Coronary artery (tissue), 2 donors: ENCODE measurements at regions not wholly inside any gene's neighbourhood (a gene's known extent, or its start where the extent isn't known, plus 50 kb on each side); places are given as distances from the start of the nearest gene placed in this dataset.
"Not testable (repeated sequence)": the region's sequence is repeated elsewhere in the genome, so short reads cannot be mapped to it uniquely, and the experiment has no call there.

Source experiments
- DNase-seq: peaks from one replicate; pipeline ENCODE4 v3.0.0-alpha.2; 2017; ENCODE audit warnings: low spot score
- H3K27ac ChIP-seq, 2 donors: fragments of 200-600 bp; sonication (generic); one replicate each; pipeline ENCODE4 v1.5.1; 2016 to 2019
- H3K4me3 ChIP-seq: fragments of 200-600 bp; sonication (generic); 2 replicates; pipeline ENCODE4 v1.5.1; 2016; ENCODE audit warnings: mild to moderate bottlenecking, moderate library complexity
- TF ChIP-seq, protein P1 (sequence below): fragments of 200-600 bp; sonication (generic); IDR thresholded peaks from one replicate; pipeline ENCODE4 v1.5.1; 2019; ENCODE audit warnings: antibody characterized with exemption

DNA sequence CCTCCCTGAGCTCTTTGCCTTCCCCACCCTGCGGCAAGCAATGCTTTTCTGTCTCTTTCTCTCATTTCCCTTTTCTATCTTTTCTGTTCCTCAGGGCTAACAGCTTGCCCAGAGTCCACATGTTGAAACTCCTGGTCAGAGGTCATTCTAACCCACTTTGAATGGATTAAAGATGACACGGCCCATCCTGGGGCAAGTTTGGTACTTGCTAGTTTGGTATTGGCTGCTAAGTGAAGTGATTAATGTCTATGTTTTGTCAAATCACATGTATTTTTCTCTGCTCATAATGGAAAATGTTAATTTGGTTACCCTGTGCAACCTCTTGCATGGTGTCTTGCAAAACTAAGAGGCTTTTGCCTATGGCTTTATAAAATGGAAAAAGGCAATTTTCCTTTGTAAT lies 960.2 kb downstream of the CNTNAP5 start:
- DNase-seq: no peak
- no peak overlapping the region for H3K27ac ChIP-seq
- H3K4me3 ChIP-seq: no peak overlapping the region
- TF ChIP-seq, protein P1, sequence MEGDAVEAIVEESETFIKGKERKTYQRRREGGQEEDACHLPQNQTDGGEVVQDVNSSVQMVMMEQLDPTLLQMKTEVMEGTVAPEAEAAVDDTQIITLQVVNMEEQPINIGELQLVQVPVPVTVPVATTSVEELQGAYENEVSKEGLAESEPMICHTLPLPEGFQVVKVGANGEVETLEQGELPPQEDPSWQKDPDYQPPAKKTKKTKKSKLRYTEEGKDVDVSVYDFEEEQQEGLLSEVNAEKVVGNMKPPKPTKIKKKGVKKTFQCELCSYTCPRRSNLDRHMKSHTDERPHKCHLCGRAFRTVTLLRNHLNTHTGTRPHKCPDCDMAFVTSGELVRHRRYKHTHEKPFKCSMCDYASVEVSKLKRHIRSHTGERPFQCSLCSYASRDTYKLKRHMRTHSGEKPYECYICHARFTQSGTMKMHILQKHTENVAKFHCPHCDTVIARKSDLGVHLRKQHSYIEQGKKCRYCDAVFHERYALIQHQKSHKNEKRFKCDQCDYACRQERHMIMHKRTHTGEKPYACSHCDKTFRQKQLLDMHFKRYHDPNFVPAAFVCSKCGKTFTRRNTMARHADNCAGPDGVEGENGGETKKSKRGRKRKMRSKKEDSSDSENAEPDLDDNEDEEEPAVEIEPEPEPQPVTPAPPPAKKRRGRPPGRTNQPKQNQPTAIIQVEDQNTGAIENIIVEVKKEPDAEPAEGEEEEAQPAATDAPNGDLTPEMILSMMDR: no peak

DNA sequence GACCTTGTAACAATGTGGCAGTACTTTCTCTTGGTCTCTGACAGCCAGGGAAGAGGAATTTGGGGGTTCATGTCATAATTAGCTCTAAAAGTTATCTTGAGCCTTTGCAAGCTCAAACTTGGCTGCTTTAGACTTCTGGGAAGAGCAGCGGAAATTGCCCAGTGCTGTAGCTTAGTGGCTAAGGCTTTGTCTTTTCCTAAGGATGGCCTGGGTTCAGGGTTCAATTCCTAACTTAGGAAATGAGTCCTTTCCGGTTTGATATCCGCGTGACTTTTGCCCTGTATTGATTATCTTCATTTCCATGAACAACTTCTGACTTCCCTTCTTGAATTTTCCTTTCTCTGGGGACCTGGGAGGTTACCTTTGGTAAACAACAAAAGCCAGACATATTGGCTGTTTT lies 961.0 kb downstream of the CNTNAP5 start:
- DNase-seq: no peak
- Histone ChIP-seq H3K4me3 (no peak overlapping the region), H3K27ac (no peak overlapping the region)
- TF ChIP-seq, protein P1: no peak

DNA sequence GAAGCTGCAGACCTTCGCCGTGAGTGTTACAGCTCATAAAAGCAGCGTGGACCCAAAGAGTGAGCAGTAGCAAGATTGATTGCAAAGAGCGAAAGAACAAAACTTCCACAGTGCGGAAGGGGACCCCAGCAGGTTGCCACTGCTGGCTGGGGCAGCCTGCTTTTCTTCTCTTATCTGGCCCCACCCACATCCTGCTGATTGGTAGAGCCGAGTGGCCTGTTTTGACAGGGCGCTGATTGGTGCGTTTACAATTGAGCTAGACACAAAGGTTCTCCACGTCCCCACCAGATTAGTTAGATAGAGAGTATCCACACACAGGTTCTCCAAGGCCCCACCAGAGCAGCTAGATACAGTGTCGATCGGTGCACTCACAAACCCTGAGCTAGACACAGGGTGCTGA lies 961.8 kb downstream of the CNTNAP5 start:
- H3K4me3 ChIP-seq, H3K27ac ChIP-seq, DNase-seq: not testable (repeated sequence)

DNA sequence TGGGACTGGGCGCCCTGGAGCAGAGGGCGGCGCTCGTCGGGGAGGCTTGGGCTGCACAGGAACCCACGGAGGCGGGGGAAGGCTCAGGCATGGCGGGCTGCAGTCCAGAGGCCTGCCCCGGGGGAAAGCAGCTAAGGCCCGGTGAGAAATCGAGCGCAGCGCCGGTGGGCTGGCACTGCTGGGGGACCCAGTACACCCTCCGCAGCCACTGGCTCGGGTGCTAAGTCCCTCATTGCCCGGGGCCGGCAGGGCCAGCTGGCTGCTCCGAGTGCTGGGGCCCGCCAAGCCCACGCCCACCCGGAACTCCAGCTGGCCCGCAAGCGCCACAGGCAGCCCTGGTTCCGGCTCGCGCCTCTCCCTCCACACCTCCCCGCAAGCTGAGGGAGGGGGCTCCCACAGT lies 962.3 kb downstream of the CNTNAP5 start:
- not testable (repeated sequence) for H3K27ac ChIP-seq, H3K4me3 ChIP-seq, DNase-seq

DNA sequence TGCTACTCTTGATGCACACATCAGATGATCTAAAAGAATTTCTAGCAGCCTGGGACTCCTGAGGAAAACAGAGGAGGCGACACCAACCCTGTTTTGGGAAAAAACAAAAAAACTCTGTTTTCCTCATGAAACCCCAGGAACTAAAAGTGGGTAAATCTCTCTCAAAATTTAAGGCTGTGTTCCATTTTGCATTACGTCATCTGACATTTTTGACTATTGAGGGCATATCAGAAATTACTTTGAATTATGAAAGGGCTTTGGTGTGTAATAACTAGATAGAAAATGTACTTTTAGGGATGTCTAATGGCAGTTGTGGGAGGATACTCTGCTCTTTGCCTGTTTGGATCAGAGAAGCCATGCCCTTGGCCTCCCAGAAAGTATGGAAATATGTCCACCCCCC lies 963.0 kb downstream of the CNTNAP5 start:
- no peak overlapping the region for H3K4me3 ChIP-seq
- no peak for DNase-seq
- H3K27ac ChIP-seq: no peak overlapping the region
- TF ChIP-seq, protein P1: no peak

DNA sequence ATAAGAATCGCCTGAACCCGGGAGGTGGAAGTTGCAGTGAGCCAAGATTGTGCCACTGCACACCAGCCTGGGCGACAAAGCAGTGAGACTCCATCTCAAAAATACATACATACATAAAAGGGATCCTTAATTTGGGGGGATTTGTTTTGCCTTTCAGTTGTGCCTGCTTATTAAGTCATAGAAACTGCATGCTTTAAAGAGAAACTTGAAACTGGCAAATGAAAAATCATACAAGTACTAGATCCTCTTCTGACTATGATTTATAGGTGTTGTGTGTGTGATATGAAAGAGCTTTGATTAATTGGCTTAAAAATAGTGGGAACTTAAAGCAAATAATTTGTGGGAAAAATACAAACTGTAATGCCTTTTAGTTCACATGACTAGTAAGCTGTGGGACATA lies 963.7 kb downstream of the CNTNAP5 start:
- no peak for DNase-seq
- no peak overlapping the region for H3K4me3 ChIP-seq
- TF ChIP-seq, protein P1: no peak
- H3K27ac ChIP-seq: no peak overlapping the region

- Histone ChIP-seq H3K27ac (no peak overlapping the region), H3K4me3 (no peak overlapping the region)
- no peak for DNase-seq
- TF ChIP-seq, protein P1: no peak
Measured at GRCh38 chr2:124993809-124994208, 968.7 kb downstream of the CNTNAP5 start.

GRCh38 chr2:124995185-124995912 lies 970.3 kb downstream of the CNTNAP5 start:
- no peak overlapping the region for H3K4me3 ChIP-seq
- no peak for DNase-seq
- no peak overlapping the region for H3K27ac ChIP-seq
- TF ChIP-seq, protein P1: no peak
